ENCODE measurements at regions not wholly inside any gene's neighbourhood (a gene's known extent, or its start where the extent isn't known, plus 50 kb on each side); places are given as distances from the start of the nearest gene placed in this dataset.

DNA sequence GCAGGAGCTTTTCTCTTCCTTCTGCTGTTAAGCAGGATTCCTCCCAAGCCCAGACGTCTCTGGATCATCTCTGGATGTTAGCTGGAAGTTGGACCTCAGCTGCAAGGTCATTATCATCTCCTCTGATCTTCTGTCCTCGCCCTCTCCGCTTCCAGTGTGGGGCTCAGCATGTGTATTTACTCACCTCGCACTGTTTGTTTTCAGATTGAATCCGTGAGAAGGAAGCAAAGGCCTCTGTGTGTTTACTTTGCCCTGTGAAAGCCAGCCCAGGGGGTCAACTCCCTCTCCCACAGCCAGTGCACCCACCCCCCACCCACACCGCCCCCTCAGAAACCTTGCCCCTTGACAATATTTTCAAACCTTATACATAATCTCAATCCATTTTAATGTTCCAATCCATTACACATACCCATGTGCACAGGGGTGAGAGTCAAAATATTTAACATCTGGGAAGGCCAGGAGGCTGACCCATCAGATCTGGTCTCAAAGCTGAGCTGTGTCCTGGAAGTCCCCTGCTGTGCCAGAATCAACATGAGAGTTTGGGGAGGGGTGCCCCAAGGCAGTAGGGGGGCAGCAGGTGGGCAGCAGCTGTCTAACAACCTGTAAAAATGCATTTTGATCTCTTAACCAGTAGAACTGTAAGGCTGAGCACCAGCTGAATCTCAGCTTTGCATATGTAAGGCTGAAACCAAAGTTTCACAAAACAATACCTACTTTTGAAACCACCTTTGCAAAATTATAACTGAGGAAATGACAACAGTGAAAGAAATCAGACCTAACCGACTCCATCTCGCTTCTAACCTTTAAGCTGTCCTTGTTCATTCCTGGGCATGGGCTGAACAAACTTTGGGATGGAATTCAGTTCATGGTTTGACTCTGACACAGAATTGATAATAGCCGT is 157.9 kb downstream of the ZNF664 start (continued):
- TF ChIP-seq, protein P1, sequence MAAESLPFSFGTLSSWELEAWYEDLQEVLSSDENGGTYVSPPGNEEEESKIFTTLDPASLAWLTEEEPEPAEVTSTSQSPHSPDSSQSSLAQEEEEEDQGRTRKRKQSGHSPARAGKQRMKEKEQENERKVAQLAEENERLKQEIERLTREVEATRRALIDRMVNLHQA (CRISPR knock-in tag; IDR thresholded peaks at IDR 0.05), result no peak
- peak; percentile 59; the same call in 1 of the 2 replicates for TF ChIP-seq ZNF441 (CRISPR knock-in tag; IDR thresholded peaks at IDR 0.05; ENCODE audit: borderline replicate concordance)
- 0 out of 2 replicates have a peak, but pooled peaks have one; percentile 43 for TF ChIP-seq ZNF205 (CRISPR knock-in tag; IDR thresholded peaks at IDR 0.05)
- TF ChIP-seq TAF1 (CRISPR knock-in tag; IDR thresholded peaks at IDR 0.05), result no peak
- TF ChIP-seq ZNF292 (CRISPR knock-in tag; IDR thresholded peaks at IDR 0.05; ENCODE audit: borderline replicate concordance, low read depth), result no peak
- peak; percentile 34; the same call in 1 of the 2 replicates for TF ChIP-seq AHR (CRISPR knock-in tag; IDR thresholded peaks at IDR 0.05)
- TF ChIP-seq ZBTB37 (CRISPR knock-in tag; IDR thresholded peaks at IDR 0.05), result 0 out of 2 replicates have a peak, but pooled peaks have one; percentile 47
- TF ChIP-seq ZNF446 (CRISPR knock-in tag; IDR thresholded peaks at IDR 0.05), result no peak
- peak; percentile 29; the same call in 1 of the 2 replicates for TF ChIP-seq CCDC6 (CRISPR knock-in tag; IDR thresholded peaks at IDR 0.05)
- TF ChIP-seq, protein P2, sequence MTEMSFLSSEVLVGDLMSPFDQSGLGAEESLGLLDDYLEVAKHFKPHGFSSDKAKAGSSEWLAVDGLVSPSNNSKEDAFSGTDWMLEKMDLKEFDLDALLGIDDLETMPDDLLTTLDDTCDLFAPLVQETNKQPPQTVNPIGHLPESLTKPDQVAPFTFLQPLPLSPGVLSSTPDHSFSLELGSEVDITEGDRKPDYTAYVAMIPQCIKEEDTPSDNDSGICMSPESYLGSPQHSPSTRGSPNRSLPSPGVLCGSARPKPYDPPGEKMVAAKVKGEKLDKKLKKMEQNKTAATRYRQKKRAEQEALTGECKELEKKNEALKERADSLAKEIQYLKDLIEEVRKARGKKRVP (CRISPR knock-in tag; IDR thresholded peaks at IDR 0.05), result no peak; a peak in 1 of 4 replicates
- no peak for TF ChIP-seq MTF2 (CRISPR knock-in tag; IDR thresholded peaks at IDR 0.05; ENCODE audit: borderline replicate concordance)
- TF ChIP-seq ZMAT3 (CRISPR knock-in tag; conservative IDR thresholded peaks at IDR 0.05), result 0 out of 2 replicates have a peak, but pooled peaks have one; percentile 38
- no peak for TF ChIP-seq AFF4 (CRISPR knock-in tag; IDR thresholded peaks at IDR 0.05)
- TF ChIP-seq ATRX (CRISPR knock-in tag; IDR thresholded peaks at IDR 0.05; ENCODE audit: borderline replicate concordance), result no peak
- TF ChIP-seq, protein P3, sequence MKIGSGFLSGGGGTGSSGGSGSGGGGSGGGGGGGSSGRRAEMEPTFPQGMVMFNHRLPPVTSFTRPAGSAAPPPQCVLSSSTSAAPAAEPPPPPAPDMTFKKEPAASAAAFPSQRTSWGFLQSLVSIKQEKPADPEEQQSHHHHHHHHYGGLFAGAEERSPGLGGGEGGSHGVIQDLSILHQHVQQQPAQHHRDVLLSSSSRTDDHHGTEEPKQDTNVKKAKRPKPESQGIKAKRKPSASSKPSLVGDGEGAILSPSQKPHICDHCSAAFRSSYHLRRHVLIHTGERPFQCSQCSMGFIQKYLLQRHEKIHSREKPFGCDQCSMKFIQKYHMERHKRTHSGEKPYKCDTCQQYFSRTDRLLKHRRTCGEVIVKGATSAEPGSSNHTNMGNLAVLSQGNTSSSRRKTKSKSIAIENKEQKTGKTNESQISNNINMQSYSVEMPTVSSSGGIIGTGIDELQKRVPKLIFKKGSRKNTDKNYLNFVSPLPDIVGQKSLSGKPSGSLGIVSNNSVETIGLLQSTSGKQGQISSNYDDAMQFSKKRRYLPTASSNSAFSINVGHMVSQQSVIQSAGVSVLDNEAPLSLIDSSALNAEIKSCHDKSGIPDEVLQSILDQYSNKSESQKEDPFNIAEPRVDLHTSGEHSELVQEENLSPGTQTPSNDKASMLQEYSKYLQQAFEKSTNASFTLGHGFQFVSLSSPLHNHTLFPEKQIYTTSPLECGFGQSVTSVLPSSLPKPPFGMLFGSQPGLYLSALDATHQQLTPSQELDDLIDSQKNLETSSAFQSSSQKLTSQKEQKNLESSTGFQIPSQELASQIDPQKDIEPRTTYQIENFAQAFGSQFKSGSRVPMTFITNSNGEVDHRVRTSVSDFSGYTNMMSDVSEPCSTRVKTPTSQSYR (CRISPR knock-in tag; IDR thresholded peaks at IDR 0.05; ENCODE audit: borderline replicate concordance), result peak; percentile 85; the same call in 1 of the 2 replicates
- no peak for TF ChIP-seq ZBTB46 (CRISPR knock-in tag; IDR thresholded peaks at IDR 0.05; ENCODE audit: borderline replicate concordance)
